B cell (primary cell): ENCODE measurements at regions not wholly inside any gene's neighbourhood (a gene's known extent, or its start where the extent isn't known, plus 50 kb on each side); places are given as distances from the start of the nearest gene placed in this dataset.

Experiments used
- ATAC-seq: fragments of 200-7000 bp; cut with Tn5 transposase; one replicate; pipeline ENCODE4 v1.10.0; 2021; ENCODE audit warnings: low read depth, mild to moderate bottlenecking, moderate number of reproducible peaks, moderate library complexity
- CTCF ChIA-PET: fragments of 350-600 bp; sonication (Branson Sonifier 250); formaldehyde crosslinking; loops from one replicate; lab custom pipeline; 2021; ENCODE audit warnings: antibody characterized with exemption, inconsistent platforms; lab: Charles Lee
- POLR2A ChIA-PET: fragments of 350-600 bp; sonication (Branson Sonifier 250); formaldehyde crosslinking; loops from one replicate; lab custom pipeline; 2021; ENCODE audit warnings: antibody characterized with exemption; lab: Charles Lee
- DNase-seq: peaks from one replicate; pipeline ENCODE4 v3.0.0; 2013
- H2AFZ ChIP-seq: 2 replicates; pipeline ENCODE4 v1.6.1; 2012; ENCODE audit warnings: mild to moderate bottlenecking, low read depth, low read length; ENCODE audit not compliant: insufficient read depth, poor library complexity, severe bottlenecking
- H3K27ac ChIP-seq, 2 donors: 1 replicate in 1 of 2; 2 replicates in 1 of 2; pipeline ENCODE4 v1.5.1; 2012 to 2013; ENCODE audit warnings: low read length in 2 of 2, mild to moderate bottlenecking in 2 of 2, moderate library complexity in 1 of 2
- H3K27me3 ChIP-seq, 4 experiments: fragments of 200-600 bp in 1 of 4; sonication (generic) in 1 of 4; replicated peaks in 1 of 4; 1 replicate in 2 of 4; 2 replicates in 2 of 4; pipeline versions ENCODE4 v1.6.1 to v1.7.0; 2013 to 2016; ENCODE audit warnings: low read length in 3 of 4, mild to moderate bottlenecking in 2 of 4, mixed read lengths in 1 of 4, moderate library complexity in 1 of 4; ENCODE audit not compliant: insufficient read depth in 4 of 4, control insufficient read depth in 3 of 4; ENCODE audit errors: control extremely low read depth in 1 of 4
- H3K36me3 ChIP-seq, 2 experiments: replicated peaks in 1 of 2; 1 replicate in 1 of 2; 2 replicates in 1 of 2; pipeline versions ENCODE4 v1.6.1 to v1.7.1; 2013; ENCODE audit warnings: low read length in 1 of 2; ENCODE audit not compliant: insufficient read depth in 2 of 2, control insufficient read depth in 1 of 2; ENCODE audit errors: control extremely low read depth in 1 of 2, extremely low read depth in 1 of 2
- H3K4me1 ChIP-seq, 2 donors: fragments of 200-600 bp in 1 of 2; sonication (generic) in 1 of 2; 1 replicate in 1 of 2; 2 replicates in 1 of 2; pipeline versions ENCODE4 v1.5.1 to v1.6.1; 2013 to 2017; ENCODE audit warnings: low read length in 2 of 2; ENCODE audit not compliant: control insufficient read depth in 2 of 2, insufficient read depth in 2 of 2
- H3K4me2 ChIP-seq: replicated peaks from 2 replicates; pipeline ENCODE3; 2012; ENCODE audit warnings: mild to moderate bottlenecking, low read depth, low read length; ENCODE audit not compliant: poor library complexity, severe bottlenecking
- H3K4me3 ChIP-seq, 5 experiments: fragments of 200-600 bp in 1 of 5; sonication (generic) in 1 of 5; 1 replicate in 3 of 5; 2 replicates in 2 of 5; pipeline versions ENCODE4 v1.5.1 to v1.7.0; 2011 to 2016; ENCODE audit warnings: low read length in 4 of 5, mild to moderate bottlenecking in 4 of 5, low read depth in 2 of 5, control low read depth in 1 of 5, moderate library complexity in 1 of 5; ENCODE audit not compliant: insufficient read depth in 1 of 5; ENCODE audit errors: control extremely low read depth in 1 of 5, extremely low read depth in 1 of 5
- H3K79me2 ChIP-seq: fragments of 200-600 bp; sonication (generic); one replicate; pipeline ENCODE4 v1.6.0; 2016; ENCODE audit warnings: low read length; ENCODE audit not compliant: control insufficient read depth, insufficient read depth
- H3K9ac ChIP-seq: fragments of 200-600 bp; sonication (generic); 2 replicates; pipeline ENCODE4 v1.6.1; 2017; ENCODE audit warnings: mild to moderate bottlenecking, low read length, moderate library complexity
- H3K9me3 ChIP-seq, 3 donors: one replicate each; pipeline versions ENCODE4 v1.6.1 to v1.7.1; 2013; ENCODE audit warnings: low read length in 2 of 3; ENCODE audit not compliant: control insufficient read depth in 2 of 3, insufficient read depth in 1 of 3; ENCODE audit errors: control extremely low read depth in 1 of 3
- H4K20me1 ChIP-seq: 2 replicates; pipeline ENCODE4 v1.6.0; 2012; ENCODE audit warnings: mild to moderate bottlenecking, low read length; ENCODE audit not compliant: insufficient read depth, control insufficient read depth, poor library complexity, severe bottlenecking
- H3K27ac Mint-ChIP-seq: one replicate; pipeline ENCODE4 v1.8.0; 2021; ENCODE audit warnings: mixed read lengths
- H3K27me3 Mint-ChIP-seq: one replicate; pipeline ENCODE4 v1.8.0; 2021; ENCODE audit warnings: mixed read lengths
- H3K4me1 Mint-ChIP-seq: one replicate; pipeline ENCODE4 v1.8.0; 2021; ENCODE audit warnings: mixed read lengths
- H3K4me3 Mint-ChIP-seq: one replicate; pipeline ENCODE4 v1.8.0; 2021; ENCODE audit warnings: mixed read lengths
- H3K9me3 Mint-ChIP-seq: one replicate; pipeline ENCODE4 v1.8.0; 2022; ENCODE audit warnings: mixed read lengths; ENCODE audit not compliant: insufficient read depth
- CTCF ChIP-seq: fragments of 200-600 bp; IDR thresholded peaks from one replicate; pipeline ENCODE4 v1.8.0; 2022; ENCODE audit warnings: antibody characterized with exemption, mild to moderate bottlenecking
- EZH2 ChIP-seq: IDR thresholded peaks from 2 replicates; pipeline ENCODE4 v1.6.1; 2012; ENCODE audit warnings: borderline replicate concordance, low read depth, mild to moderate bottlenecking, moderate library complexity, low read length; ENCODE audit not compliant: insufficient read depth, poor library complexity, severe bottlenecking
- WGBS: methylation state at CpG from one replicate; pipeline ENCODE4 v1.1.5; 2013; ENCODE audit warnings: missing lambda C conversion rate; ENCODE audit not compliant: insufficient coverage; 5-methylcytosine and 5-hydroxymethylcytosine counted together
- intact Hi-C: fragments of 100-400 bp; cut with micrococcal nuclease; formaldehyde crosslinking; loops from one replicate; pipeline ENCODE4 v1.10.0; 2022

- no peaks in the 10 kb centered on the region for H4K20me1 ChIP-seq
- 89% methylated on average over 25 of the region's 25 CpGs for WGBS
- Mint-ChIP-seq H3K27ac (no peak overlapping the region), H3K27me3 (peaks cover 12% of the 10 kb centered on the region), H3K9me3 (no peaks in the 10 kb centered on the region), H3K4me3 (no peak overlapping the region), H3K4me1 (no peaks in the 10 kb centered on the region)
- H3K27me3 ChIP-seq = no peaks in the 10 kb centered on the region
- POLR2A ChIA-PET = no interaction called here
- no peaks in the 10 kb centered on the region for H3K4me1 ChIP-seq
- no peak for ATAC-seq
- no peak overlapping the region for H2AFZ ChIP-seq
- no peaks in the 10 kb centered on the region for H3K36me3 ChIP-seq
- no peaks in the 10 kb centered on the region for H3K79me2 ChIP-seq
- no peak overlapping the region for H3K4me3 ChIP-seq
- CTCF ChIA-PET = no interaction called here
- no peak overlapping the region for H3K27ac ChIP-seq
- no peak for DNase-seq
- intact Hi-C loops = no loop called here
- no peaks in the 10 kb centered on the region for H3K9me3 ChIP-seq
- TF ChIP-seq EZH2 (no peak), CTCF (no peak)
- no peak overlapping the region for H3K9ac ChIP-seq
- H3K4me2 ChIP-seq = no peak overlapping the region
Measured at GRCh38 chr10:131810805-131811629, 89.8 kb upstream of the PPP2R2D start.

- Mint-ChIP-seq H3K9me3 (no peaks in the 10 kb centered on the region), H3K27me3 (peaks cover 12% of the 10 kb centered on the region), H3K4me1 (no peaks in the 10 kb centered on the region), H3K4me3 (no peak overlapping the region), H3K27ac (no peak overlapping the region)
- intact Hi-C loops = no loop called here
- ChIA-PET POLR2A (no interaction called here), CTCF (no interaction called here)
- Histone ChIP-seq H3K27me3 (no peaks in the 10 kb centered on the region), H3K4me3 (no peak overlapping the region), H3K79me2 (no peaks in the 10 kb centered on the region), H3K4me1 (no peaks in the 10 kb centered on the region), H3K9me3 (no peaks in the 10 kb centered on the region), H4K20me1 (no peaks in the 10 kb centered on the region), H3K4me2 (no peak overlapping the region), H3K9ac (no peak overlapping the region), H2AFZ (no peak overlapping the region), H3K36me3 (no peaks in the 10 kb centered on the region), H3K27ac (no peak overlapping the region)
- DNase-seq (no peak), ATAC-seq (no peak)
- TF ChIP-seq CTCF (no peak), EZH2 (no peak)
- 86% methylated on average over 17 of the region's 23 CpGs for WGBS
Measured at GRCh38 chr10:131811630-131812403, 89.0 kb upstream of the PPP2R2D start.
